SU-DHL-6 (cell line): ENCODE measurements at regions not wholly inside any gene's neighbourhood (a gene's known extent, or its start where the extent isn't known, plus 50 kb on each side); places are given as distances from the start of the nearest gene placed in this dataset.

Source experiments
- H2AFZ ChIP-seq: fragments of 200-600 bp; sonication (generic); 2 replicates; pipeline ENCODE4 v1.6.1; 2014; ENCODE audit warnings: low read depth, mild to moderate bottlenecking, moderate library complexity, mixed read lengths, antibody characterized with exemption, low read length; ENCODE audit not compliant: severe bottlenecking
- H3F3A ChIP-seq: fragments of 200-600 bp; shearing (Covaris generic); 2 replicates; pipeline ENCODE4 v1.6.0; 2016; ENCODE audit warnings: antibody characterized with exemption, mild to moderate bottlenecking; ENCODE audit not compliant: insufficient read depth
- H3K27ac ChIP-seq: fragments of 200-600 bp; sonication (generic); 2 replicates; pipeline ENCODE4 v1.5.1; 2016; ENCODE audit warnings: low read depth, mild to moderate bottlenecking, low read length, moderate library complexity, mixed read lengths
- H3K27me3 ChIP-seq: fragments of 200-600 bp; sonication (generic), shearing (Covaris generic); 2 replicates; pipeline ENCODE4 v1.6.0; 2014; ENCODE audit warnings: mild to moderate bottlenecking, low read length
- H3K36me3 ChIP-seq: fragments of 200-600 bp; sonication (generic); 2 replicates; pipeline ENCODE4 v1.6.1; 2014; ENCODE audit warnings: mild to moderate bottlenecking, low read length, mixed read lengths
- H3K4me2 ChIP-seq: fragments of 300-600, 200-600 bp; shearing (Covaris generic), sonication (generic); 2 replicates; pipeline ENCODE4 v1.6.0; 2014; ENCODE audit warnings: low read length, low read depth, mild to moderate bottlenecking; ENCODE audit not compliant: poor library complexity, severe bottlenecking
- H3K4me3 ChIP-seq: fragments of 200-600 bp; sonication (generic); 2 replicates; pipeline ENCODE4 v1.5.1; 2014; ENCODE audit warnings: antibody characterized with exemption, low read length, mild to moderate bottlenecking, mixed read lengths; ENCODE audit not compliant: insufficient read depth, poor library complexity, severe bottlenecking
- H3K79me2 ChIP-seq: fragments of 200-600 bp; sonication (generic); 2 replicates; pipeline ENCODE4 v1.6.1; 2014; ENCODE audit warnings: mild to moderate bottlenecking, low read length, moderate library complexity; ENCODE audit not compliant: insufficient read depth
- H3K9ac ChIP-seq: fragments of 200-600 bp; sonication (generic); 2 replicates; pipeline ENCODE4 v1.7.0; 2014; ENCODE audit warnings: mild to moderate bottlenecking, low read length
- H3K9me2 ChIP-seq: fragments of 200-600 bp; sonication (generic); replicated peaks from 2 replicates; pipeline ENCODE4 v1.6.1; 2014; ENCODE audit warnings: low read length; ENCODE audit not compliant: insufficient read depth
- H3K9me3 ChIP-seq: fragments of 200-600 bp; sonication (generic); 2 replicates; pipeline ENCODE4 v1.6.1; 2014; ENCODE audit warnings: low read length, mixed read lengths; ENCODE audit not compliant: insufficient read depth
- H4K20me1 ChIP-seq: fragments of 200-600 bp; sonication (generic); 2 replicates; pipeline ENCODE4 v1.6.1; 2014; ENCODE audit warnings: low read depth, mild to moderate bottlenecking, antibody characterized with exemption, low read length, moderate library complexity, mixed read lengths
- CTCF ChIP-seq: fragments of 200-600 bp; sonication (generic); IDR thresholded peaks from one replicate; pipeline ENCODE4 v1.5.1; 2017; ENCODE audit warnings: antibody characterized with exemption, mild to moderate bottlenecking, low read length, moderate library complexity; ENCODE audit not compliant: insufficient read depth, poor library complexity, severe bottlenecking
- EZH2phosphoT487 ChIP-seq: fragments of 200-600 bp; sonication (generic), shearing (Covaris generic); conservative IDR thresholded peaks from 2 replicates; pipeline ENCODE4 v1.6.1; 2018; ENCODE audit warnings: mild to moderate bottlenecking, antibody characterized with exemption, low read length, moderate library complexity, mixed read lengths

DNA sequence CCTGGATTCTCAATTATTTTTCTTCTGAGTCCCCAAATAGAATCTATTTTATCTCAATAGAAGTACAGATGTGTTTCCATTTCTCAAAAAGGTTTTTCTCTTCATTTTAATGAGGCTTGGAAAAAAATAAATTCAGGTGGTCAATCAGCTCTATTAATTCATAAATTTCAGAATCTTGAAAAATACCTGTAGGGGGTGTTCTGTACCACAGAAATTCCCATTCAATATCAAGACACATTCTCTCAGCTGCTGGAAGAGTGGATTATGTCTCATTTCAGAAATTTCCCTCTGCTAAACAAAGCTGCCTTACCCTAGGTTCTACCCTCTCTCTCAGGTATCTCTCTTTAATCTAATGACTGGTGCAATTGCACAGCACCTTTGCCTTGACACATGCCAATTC is 1121.2 kb downstream of the SI start:
- no peak overlapping the region for H3K9ac ChIP-seq
- no peak for TF ChIP-seq EZH2phosphoT487
- no peak for TF ChIP-seq CTCF

DNA sequence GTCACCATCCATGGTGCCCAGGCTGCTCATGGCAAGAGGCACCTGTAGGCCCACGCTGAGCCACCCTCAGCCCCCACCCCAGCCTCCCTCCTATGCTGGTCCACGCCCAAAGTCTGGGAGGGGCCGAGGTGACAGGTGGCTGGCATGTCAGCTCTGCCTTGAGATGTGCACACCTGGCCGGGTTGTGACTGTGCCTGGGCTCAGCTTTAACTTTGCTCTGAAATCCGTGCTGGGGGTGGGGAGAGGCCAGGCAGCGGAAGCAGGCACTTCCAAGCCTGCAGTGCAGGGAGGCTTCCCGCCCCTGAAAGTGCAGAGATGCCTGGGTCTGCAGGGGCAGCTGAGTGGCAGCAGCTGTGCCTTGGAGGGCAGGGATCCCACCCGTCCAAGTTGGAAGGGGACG is 1124.8 kb downstream of the SI start:
- Histone ChIP-seq H3K79me2 (no peaks in the 10 kb centered on the region), H3K9me3 (peaks cover 3% of the 10 kb centered on the region; the same call in 1 of the 2 replicates), H3K9ac (no peak overlapping the region), H2AFZ (no peak overlapping the region), H3K9me2 (no peaks in the 10 kb centered on the region), H4K20me1 (no peaks in the 10 kb centered on the region), H3K36me3 (no peaks in the 10 kb centered on the region), H3K27ac (no peak overlapping the region), H3K4me2 (no peak overlapping the region), H3K27me3 (no peaks in the 10 kb centered on the region), H3K4me3 (no peak overlapping the region), H3F3A (no peaks in the 10 kb centered on the region)
- TF ChIP-seq CTCF (no peak), EZH2phosphoT487 (no peak)

More for the DNA sequence above, 1121.2 kb downstream of the SI start:
- Histone ChIP-seq H3K79me2 (no peaks in the 10 kb centered on the region), H3K9me2 (no peaks in the 10 kb centered on the region), H3K4me2 (no peak overlapping the region), H3K27me3 (no peaks in the 10 kb centered on the region), H2AFZ (no peak overlapping the region), H3K36me3 (no peaks in the 10 kb centered on the region), H3K27ac (no peak overlapping the region), H3K9me3 (no peaks in the 10 kb centered on the region), H4K20me1 (no peaks in the 10 kb centered on the region), H3F3A (no peaks in the 10 kb centered on the region), H3K4me3 (no peak overlapping the region)

GRCh38 chr3:163952499-163952898 is 1125.8 kb downstream of the SI start:
- Histone ChIP-seq H3K9ac (no peak overlapping the region), H3K4me2 (no peak overlapping the region), H3K79me2 (no peaks in the 10 kb centered on the region), H3K27me3 (no peaks in the 10 kb centered on the region), H3K9me2 (no peaks in the 10 kb centered on the region), H3K4me3 (no peak overlapping the region), H4K20me1 (no peaks in the 10 kb centered on the region), H3K27ac (no peak overlapping the region), H3K9me3 (peaks cover 3% of the 10 kb centered on the region; the same call in 1 of the 2 replicates), H3K36me3 (no peaks in the 10 kb centered on the region), H2AFZ (peak overlapping the region; percentile 64), H3F3A (no peaks in the 10 kb centered on the region)
- no peak for TF ChIP-seq CTCF
- TF ChIP-seq EZH2phosphoT487, result no peak
